Glomerular endothelial cell (primary cell): ENCODE measurements at regions not wholly inside any gene's neighbourhood (a gene's known extent, or its start where the extent isn't known, plus 50 kb on each side); places are given as distances from the start of the nearest gene placed in this dataset.

Experiments
- DNase-seq: peaks from one replicate; pipeline ENCODE4 v3.0.0-alpha.2; 2011; ENCODE audit warnings: low read depth, low spot score; ENCODE audit errors: extremely low read depth

DNA sequence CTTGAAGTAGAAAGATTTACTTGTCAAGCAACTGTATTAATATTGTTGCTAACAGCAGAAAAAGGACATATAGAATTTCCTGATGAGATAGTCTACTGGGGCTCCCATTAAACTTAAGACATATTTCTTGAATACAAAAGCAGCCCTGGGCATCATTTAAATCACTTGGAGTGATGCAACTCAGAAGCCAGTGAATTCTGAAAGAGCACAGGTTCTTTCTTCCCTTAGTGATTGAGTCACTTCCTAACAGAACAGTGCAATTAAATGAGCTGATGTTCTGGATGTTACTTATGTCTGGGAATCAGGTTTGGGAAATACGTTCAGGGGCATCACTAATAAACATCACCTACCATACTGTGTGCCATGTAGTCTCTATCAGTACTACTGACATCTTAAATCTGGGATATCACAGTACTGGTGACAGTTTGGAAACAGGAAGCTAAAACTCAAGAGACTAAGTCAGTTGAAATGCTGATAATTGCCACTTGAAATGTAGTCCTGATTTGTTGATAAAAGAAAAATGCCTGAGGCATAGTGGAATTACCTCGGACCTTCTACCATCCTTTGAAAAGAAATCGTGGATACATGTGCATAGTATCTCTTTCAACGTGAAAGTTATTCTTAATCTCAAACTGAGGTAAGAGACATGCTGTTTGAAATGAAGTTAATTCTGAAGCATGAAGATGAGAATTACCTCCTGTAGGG, 249.2 kb upstream of the GPRIN3 start:
- DNase-seq: no peak

DNA sequence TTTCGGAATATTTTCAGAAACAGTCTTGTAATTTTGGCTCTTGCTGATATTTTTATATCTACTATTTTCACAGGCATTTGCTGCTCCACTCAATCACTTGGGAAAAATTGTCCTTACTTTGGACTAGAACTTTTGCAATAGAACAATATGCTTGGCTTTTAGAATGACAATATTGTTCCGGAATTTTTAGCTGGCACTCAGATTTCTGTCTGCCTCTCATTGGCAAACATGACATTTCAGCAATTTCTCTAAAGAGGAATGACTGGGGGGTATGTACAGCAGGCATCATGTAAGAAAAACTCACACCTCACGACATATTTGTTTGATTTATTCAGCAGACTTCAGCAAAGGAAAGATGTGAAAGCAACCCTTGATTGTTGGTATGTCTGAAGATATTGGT, 243.6 kb upstream of the GPRIN3 start:
- DNase-seq: no peak

DNA sequence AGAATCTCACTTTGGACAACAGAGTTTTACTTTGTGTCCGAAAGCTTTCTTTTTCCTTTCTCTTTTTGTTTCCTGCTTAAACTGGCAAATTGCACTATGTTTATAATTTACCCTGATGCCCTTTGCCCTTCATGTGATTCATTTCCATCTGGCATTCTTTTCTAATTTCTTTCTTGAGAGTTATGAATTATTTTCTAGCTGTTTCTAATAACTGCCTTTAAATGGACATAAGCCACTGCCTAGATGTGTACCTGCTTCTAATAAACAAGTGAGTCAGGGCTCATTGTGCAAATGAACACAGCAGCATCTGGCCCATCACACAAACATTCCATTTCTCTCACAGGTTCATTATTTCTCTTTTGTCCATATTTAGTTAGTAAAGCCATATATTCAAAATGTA, 242.3 kb upstream of the GPRIN3 start:
- DNase-seq: peak; percentile 89

DNA sequence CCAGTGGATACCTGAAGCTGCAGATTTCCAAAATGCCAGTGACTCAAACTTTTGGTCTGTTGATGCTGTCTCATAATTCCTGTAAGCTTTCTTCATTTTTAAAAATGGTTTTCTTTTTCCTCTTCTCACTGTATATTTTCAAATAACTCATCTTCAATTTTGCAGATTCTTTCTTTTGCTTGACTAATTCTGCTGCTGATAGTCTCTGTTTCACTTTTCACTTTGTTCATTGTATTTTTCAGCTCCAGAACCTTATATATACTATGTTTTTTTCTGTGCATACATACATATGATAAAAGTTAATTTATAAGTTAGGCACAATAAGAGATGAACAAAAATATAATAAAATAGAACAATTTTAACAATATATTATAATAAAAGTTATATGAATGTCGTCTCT, 237.7 kb upstream of the GPRIN3 start:
- no peak for DNase-seq

DNA sequence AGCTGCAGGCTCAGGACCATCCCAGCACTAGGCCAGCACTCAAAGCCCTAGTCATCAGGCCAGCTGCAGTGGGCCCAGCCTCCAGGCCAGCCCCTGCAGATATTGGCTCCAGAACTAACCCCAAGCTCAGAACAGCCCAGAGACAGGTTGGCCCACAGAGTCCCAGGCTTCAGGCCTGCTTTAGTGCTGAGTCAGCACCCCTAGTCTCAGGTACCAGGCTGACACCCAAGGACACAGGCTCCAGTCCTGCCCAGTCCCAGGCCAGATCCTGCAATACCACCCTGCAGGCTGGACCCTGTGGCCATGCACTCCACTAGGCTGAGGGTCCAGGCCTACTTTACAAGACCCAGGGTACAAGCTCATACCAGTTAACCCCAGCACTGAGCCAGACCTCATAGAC, 234.4 kb upstream of the GPRIN3 start:
- no peak for DNase-seq

DNA sequence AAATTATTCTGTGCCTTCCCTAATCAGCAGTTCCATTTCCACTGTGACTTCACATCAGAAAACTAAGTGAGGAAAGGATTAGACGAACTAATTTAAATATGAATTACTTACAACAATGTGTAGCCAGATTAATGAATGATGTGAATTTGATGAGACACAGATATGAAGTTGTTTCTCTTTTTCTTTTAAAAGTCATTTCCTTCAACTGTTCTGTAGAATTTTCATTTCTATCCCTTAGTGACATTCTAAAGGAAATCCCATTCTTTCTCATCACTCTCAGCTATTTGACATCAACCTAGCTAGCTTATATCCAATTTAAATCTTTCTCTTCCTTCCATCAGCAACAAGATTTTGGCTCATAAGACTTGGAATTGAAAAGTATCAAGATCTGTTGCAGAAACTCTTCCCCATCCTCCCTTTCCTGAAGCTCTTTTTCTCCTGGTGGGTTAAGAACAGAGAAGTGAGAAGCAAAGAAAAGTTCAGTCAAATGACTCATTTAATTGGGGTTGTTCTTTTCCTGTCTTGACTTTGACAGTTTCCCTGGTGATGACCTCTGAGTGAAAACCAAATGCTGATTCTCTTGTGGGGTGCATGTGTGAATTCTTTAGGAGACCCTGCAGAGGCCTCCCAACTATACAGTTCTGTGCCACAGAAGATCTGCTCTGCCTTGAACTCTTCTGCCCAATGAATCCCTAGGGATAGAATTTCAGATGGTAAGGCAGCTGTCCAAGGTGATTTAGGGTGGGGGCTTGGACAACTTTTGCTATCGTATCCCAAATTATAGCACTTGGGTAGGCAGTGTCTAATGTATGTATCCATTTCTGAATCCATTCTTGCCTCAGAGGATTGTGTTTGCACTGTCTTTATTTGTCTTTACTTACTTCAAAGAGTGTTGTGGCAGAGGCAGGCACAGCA, 232.5 kb upstream of the GPRIN3 start:
- no peak for DNase-seq

DNA sequence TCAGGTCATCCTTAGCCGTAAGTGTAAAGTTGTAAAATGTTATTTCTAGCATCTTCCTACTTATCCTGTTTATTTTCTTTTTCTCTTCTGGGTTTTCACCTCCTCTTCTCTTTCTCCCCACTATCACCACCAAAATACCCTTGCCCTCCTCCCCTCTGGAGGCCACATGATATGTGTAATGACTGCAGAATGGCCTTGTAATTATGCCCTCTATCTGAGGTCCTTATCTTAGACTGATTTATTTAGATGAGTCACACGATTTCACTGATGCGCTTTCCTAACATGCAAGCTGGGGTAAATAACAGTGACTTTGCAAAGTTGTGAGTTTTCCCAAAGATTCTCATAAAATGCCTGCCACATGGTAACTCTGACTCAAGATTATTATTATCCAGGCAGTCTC, 231.8 kb upstream of the GPRIN3 start:
- DNase-seq: no peak

DNA sequence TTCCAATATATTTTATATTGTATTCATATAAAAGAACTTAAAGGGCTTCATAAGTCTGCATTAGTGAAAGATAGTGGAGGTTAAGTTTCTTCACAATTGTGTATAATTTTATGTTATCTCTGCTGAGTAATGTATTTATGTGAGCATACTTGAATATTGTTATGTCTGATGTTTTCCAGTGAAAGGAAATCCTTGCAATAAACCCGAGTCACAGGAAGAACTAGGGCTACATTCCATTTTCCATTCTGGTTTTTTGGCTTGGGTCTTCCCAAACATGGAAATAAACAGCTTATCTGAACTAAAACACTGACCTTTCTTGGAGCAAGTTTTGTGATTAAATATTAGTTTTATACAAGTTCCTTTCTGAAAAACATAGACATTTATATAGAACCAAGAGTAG, 231.3 kb upstream of the GPRIN3 start:
- DNase-seq: no peak

DNA sequence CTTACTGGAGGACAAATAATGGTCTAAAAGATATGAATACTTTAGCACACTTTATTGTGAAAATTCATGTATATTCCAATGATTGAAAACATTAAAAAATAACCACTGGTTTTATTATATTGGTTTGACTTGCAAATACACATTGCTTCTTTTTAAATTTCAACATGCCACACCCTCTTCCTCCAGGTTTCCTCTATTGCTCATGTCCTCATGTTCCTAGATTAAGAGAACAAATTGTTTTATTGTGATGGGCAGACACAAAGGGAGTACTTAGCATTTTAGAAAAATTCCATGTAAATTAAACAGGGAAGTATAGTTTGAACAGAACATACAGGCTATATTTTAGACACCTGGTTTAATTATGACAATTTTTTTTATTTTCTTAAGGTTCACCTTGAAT, 230.6 kb upstream of the GPRIN3 start:
- DNase-seq: no peak

DNA sequence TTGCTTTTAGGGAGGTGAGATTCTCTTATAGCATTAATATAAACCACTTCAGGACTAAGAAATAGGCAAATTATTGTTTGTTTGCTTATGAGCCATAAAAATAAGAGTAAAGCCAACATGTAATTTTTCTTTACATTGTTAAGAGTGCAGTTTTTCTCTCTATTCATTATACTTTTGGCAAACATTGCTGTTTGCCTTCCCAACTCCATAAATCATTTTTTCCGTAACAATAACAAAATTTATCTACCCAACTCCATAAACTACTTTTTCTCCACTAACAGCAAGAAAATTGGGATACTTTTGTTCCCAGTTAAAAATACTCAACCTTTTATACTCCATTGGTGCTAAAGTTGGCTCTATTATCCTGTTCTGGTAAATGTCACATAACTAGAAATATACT, 229.7 kb upstream of the GPRIN3 start:
- DNase-seq: no peak

DNA sequence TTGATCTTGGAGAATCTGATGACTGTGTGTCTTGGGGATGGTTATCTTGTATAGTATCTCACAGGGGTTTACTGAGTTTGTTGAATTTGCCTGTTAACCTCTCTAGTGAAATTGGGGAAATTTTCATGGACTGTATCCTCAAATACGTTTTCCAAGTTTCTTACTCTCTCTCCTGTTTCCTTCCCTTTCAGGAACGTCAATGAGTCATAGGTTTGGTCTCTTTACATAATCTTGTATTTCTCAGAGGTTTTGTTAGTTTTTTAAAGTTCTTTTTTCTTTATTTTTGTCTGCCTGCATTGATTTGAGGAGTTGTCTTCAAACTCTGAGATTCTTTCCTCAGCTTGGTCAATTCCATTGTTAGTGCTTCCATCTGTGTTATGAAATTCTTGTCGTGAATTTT, 227.7 kb upstream of the GPRIN3 start:
- no peak for DNase-seq

DNA sequence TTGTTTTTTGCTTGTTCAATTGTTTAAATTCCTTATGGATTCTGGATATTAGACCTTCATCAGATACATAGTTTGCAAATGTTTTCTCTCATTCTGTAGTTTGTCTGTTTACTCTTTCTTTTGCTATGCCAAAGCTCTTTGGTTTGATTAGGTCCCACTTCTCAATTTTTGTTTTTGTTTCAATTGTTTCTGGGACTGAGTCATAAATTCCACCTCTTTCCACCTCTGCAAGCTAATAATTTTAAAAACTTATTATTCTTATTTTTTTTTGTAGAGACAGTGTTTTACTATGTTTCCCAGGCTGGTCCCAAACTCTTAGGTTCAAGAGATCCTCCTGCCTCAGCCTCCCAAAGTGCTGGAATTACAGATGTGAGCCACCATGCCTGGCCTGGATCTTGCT, 226.8 kb upstream of the GPRIN3 start:
- no peak for DNase-seq

DNA sequence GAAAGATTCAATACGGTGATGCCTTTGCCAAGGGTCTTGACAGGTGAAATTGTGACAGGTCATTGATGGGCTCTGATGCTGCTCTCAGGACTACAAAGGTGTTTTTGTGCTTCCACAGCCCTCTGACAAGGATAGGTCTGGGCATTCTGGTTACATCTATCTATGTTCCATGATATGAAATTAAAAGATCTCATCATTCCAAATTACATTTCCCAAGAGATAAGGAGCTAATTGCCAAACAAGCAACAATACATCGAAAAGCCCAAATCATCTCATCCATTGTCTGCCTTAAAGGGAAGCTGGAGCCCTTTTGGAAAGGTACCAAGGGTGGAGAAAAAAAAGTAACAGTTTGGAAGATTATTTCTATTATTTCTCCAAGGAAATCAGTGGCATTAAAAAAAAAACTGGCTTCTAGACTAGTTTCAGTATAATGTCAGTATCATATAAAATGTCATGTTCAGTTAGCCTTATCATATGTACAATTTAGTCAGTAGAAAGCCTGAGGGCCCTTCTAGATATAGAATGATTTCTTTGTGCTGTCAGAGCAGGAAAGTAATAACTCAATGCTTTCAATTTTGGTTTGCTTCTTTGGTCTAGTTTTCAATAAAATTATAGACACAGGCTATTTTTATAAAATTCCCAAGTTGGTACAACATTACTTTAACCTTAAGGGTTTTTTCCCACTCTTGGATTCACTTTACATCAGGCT, 224.5 kb upstream of the GPRIN3 start:
- DNase-seq: no peak

DNA sequence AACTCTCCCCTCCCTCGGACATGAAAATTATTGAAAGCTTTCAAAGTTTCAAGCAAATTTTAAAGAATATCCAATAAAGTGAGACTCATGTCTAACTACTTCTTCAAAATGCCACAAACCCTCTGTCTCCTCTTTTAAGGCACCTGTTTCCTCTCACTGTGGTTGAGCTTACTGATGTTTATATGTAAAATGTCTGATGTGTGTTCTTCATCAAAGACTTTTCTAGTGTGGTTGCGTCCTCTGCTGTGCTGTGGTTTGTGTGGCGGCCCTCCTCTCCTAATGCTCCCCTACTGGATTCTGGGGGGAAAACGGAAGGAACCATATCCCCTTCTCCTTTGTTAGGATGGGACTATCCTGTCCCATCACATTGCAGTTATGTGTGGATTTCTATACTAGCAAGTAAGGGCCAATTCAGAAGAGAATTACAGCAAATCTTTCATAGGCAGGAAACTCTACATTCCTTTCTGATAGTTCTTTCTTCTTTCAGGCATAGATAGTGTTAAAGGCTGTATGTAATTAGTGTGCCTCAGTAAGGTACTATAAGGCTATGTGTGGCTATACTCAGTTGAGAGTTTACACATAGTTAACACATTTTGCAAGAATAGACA, 221.0 kb upstream of the GPRIN3 start:
- DNase-seq: no peak

DNA sequence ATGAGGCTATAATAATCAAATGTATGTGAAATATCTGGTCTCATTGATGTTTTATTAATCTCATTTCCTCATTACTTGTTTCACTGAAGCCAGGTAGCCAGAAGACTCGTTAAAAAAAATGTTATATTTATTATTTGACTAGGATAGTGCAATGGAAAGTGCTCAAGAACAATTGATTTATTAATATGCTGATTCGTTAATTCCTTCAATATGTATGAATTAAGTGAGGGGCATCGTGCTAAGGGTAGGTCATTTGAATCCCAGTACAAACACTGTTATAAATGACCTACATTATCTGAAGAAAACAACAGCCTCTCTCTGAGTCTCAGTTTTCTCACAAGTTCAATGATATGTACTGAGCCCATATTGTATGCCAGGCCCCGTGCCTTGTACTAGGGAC, 214.2 kb upstream of the GPRIN3 start:
- DNase-seq: no peak

DNA sequence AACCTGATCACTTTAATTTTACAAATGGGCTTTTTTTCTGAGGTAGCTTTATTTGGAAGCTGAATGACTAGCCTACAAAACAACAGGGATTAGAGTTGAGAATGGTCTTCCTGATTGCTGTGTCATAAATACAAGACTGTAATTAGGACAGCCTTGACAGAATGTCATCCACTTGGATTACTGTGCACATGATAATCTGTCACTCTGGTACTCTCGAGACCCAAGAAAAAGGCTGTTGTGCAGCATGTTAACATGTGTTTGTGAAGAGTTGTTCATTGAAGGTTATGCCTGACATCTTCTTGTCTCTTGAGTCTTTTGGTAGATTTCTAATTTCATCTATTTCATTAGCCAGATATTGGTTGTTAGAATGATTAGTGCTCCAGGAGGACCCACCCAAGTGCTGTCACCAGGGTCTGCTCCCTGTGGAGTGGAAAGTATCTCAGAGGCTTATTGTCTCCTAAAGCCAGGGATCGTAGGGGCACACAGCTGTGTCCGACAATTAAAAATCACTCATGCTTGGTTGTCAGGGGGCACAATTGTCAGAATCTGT, 212.2 kb upstream of the GPRIN3 start:
- DNase-seq: no peak

DNA sequence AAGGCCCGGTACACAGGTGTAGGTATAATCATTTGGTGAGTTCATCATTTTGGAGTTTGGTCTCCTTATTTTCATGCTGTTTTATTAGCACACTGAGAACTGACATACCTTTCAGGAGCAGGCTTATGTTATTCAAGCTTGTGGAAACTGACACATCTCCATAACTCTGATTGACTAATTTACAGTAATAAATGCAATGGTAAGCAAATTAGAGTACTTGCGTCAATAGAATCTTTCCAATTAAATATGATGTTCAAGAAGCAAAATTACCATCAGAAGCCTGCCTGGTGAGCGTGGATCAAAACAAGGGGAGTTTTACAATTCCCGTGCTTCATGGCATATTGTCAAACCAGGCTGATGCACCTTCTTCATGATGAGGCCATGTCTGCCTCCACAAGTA, 210.7 kb upstream of the GPRIN3 start:
- DNase-seq: no peak

DNA sequence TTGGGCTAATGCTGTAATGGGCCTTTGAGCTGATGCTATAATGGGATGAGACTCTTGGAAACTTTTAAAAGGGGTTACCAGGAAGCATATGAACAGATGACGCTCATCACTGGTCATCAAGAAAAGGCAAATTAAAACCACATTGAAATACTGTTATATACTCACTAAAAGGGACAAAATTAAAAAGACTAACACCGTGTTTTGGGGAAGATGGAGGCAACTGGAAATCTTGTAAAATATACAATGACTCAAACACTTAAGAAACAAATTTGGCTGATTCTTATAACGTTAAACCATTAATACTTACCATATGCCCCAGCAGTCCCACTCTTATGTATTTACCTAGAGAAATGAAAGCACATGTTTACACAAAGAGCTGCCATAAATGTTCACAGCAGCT, 207.2 kb upstream of the GPRIN3 start:
- no peak for DNase-seq

DNA sequence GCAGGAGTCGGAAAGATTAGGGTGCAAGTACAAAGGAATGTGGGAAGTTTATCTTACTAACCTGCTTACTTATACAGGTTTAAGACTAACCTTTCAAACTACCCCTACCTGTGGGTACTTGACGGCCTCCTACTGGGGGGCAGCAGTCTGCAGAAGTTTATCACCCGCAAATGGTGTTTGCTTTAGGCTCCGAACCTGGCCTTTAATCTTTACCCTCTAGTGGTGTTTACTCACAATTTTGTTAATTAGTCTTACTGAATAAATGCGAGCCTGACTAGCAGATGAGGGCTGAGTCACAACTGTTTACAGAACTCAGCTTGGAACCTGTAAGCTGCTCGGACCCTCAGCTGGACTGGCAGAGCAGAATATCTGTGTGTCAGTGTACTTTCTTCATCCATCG, 204.2 kb upstream of the GPRIN3 start:
- no peak for DNase-seq

DNA sequence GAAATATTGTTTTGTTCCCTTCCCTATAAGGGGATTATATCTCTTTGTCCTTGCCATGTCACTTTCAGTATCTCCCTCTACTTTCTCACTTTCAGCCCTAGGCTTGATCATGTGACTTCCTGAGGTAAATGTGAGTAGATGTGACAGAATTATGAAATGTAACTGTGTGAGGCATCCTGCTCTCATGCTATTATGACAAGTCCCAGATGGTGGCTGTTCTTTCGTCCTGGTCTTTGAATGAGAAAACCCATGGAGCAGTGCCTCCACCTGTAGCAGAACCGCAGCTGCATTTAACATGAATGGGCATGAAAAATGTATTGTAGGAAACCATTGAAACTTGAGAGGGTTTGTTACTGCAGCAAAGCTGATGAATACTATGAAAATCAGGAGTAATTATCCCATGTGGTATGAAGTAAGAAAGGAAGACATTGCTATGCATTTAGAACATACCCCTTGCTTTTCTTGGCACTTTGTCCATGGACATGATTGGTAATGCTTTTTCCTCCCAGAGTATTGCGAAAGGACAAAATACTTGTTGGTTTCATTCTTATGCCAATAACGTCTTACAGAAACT, 202.2 kb upstream of the GPRIN3 start:
- DNase-seq: no peak
